H1 (cell line): ENCODE measurements at regions not wholly inside any gene's neighbourhood (a gene's known extent, or its start where the extent isn't known, plus 50 kb on each side); places are given as distances from the start of the nearest gene placed in this dataset.

Source experiments
- BRCA1 ChIP-seq: IDR thresholded peaks from 2 replicates; pipeline ENCODE4 v1.6.1; 2012; ENCODE audit warnings: low read depth, low read length, improper control_type of control experiment
- MAFK ChIP-seq: IDR thresholded peaks from 2 replicates; pipeline ENCODE4 v1.6.1; 2012; ENCODE audit warnings: low read depth, mild to moderate bottlenecking, improper control_type of control experiment, low read length
- NANOG ChIP-seq: IDR thresholded peaks from 2 replicates; pipeline ENCODE4 v1.6.1; 2011; ENCODE audit warnings: low read length, low read depth, mild to moderate bottlenecking, inconsistent platforms; ENCODE audit not compliant: insufficient read depth, poor library complexity, severe bottlenecking

DNA sequence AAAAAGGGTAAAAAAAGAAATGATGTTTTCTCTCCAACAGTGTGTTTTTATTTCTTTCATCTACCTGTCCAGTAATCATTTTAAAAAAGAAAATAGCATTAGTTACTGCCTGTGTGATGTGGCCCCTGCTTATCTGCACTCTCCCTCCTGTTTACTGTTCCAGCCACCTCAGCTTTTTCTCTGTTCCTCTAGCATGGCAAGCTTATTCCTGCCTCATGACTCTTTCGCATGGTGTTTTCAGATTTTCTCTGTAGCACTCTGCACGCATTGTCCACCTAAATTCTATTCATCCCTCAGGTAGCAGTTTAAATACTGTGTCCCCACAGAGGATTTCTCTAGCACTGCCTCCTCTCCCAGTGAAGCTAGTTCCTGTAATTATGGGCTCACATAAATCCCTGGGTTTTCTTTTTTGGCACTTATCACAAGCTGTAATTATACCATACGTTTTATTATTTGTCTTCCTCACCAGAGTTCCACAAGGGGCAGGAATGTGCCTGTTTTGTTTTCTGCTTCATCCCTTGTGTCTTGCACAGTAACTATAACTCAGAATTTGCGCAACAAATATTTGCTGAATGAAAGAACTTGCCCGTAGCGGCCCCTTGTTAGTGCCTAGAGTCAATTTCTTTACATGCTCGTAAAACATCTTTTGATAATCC lies 51.4 kb upstream of the LRIG2 start (continued):
- no peak for TF ChIP-seq MAFK
- TF ChIP-seq NANOG: no peak
- TF ChIP-seq BRCA1: no peak
